Stimulated activated CD8-positive, alpha-beta memory T cell treated with anti-CD3 and anti-CD28 coated beads, Interleukin-12 subunit alpha, Interleukin-12 subunit beta, amount 100 ng/mL, for 24 hours (primary cell): ENCODE measurements at regions not wholly inside any gene's neighbourhood (a gene's known extent, or its start where the extent isn't known, plus 50 kb on each side); places are given as distances from the start of the nearest gene placed in this dataset.

ENCODE experiments used
- DNase-seq: peaks from one replicate; pipeline ENCODE4 v3.0.0-alpha.2; 2020; ENCODE audit errors: extremely low read depth

GRCh38 chr2:118241128-118241527, 152.9 kb downstream of the INSIG2 start:
- DNase-seq = no peak

DNA sequence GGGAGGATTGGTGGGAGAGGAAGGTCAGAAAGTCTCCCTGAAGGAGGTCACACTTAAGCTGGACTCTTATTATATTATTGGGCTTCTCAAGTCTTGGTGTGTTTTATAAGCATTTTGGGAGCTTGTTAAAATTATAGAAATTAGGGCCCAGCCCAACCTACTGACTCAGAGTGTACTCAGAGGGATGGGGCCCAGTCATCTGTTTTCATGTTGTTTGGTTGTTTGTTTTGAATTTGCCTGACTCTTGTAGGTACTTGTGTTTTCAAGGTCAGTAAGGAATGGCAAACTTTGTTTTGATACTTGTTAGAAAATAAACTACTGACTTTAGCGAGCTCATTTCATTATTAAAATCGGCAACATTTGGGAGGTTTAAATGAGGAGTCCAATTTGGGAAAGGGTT, 152.0 kb downstream of the INSIG2 start:
- no peak for DNase-seq

GRCh38 chr2:118239284-118239683, 151.0 kb downstream of the INSIG2 start:
- DNase-seq = no peak

DNA sequence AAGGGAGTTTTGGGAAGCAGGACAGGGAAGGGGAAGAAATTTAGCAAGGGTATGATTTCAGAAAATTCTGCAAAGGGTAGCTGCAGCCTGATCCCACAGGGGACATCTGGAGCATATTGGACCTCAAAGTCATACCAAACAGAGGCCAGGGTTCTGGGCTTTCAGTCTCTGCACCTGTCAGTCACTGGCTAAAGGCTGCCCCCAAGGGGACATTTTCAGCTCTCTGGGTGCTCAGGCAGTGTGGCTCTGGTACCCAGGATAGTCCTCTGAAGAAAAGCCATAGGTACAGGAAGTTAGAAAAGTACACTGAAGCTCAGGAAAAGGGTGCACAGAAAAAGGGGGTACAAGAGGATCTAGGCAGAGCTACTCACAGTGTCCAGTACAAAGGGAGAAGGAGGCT, 149.2 kb downstream of the INSIG2 start:
- no peak for DNase-seq

- DNase-seq = no peak
These were observed 144.5 kb downstream of the INSIG2 start for GRCh38 chr2:118232796-118233195.

GRCh38 chr2:118232391-118232790, 144.1 kb downstream of the INSIG2 start:
- DNase-seq = no peak

DNA sequence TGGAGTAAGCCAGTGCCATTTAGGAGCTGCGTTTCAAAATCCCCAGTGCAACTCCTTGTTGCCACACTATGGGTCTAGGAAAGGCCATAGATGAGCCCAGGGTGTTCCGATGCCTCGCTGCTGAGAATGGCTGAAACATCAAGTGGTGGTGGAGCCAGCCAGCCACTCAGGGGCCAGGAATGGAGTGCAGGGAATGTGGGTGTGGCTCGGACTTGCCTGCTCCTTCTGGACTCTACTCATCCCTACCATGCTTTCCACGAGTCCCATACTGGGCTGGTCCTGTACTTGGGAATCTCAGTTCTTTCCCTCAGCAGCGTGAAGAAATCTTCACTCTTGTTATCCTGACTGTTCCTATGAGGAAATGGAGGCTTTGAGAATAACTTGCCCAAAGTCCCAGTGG, 143.5 kb downstream of the INSIG2 start:
- DNase-seq = no peak

GRCh38 chr2:118227698-118228508, 139.6 kb downstream of the INSIG2 start:
- DNase-seq = no peak

DNA sequence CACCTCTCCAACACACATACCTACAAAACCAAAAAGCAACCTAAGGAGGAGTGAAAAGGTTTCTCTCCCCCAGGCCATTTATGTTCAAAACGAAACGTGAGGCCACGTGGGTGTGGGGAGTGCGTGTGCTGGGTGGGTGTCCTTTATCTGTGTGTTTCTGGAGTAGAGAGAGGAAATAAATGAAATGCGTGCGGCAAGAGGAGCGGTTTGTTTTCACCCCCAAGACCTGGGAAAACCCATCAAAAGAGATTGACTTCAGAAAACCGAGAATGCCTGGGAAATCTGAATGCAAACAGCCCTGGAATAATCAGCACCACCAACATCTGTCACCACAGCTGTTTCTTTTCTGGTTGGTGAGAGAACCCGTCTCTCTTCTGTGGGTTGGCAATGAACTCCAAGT, 137.4 kb downstream of the INSIG2 start:
- no peak for DNase-seq

- DNase-seq = no peak
These were observed 136.6 kb downstream of the INSIG2 start for GRCh38 chr2:118224895-118225311.

GRCh38 chr2:118223992-118224894, 136.0 kb downstream of the INSIG2 start:
- DNase-seq = no peak

DNA sequence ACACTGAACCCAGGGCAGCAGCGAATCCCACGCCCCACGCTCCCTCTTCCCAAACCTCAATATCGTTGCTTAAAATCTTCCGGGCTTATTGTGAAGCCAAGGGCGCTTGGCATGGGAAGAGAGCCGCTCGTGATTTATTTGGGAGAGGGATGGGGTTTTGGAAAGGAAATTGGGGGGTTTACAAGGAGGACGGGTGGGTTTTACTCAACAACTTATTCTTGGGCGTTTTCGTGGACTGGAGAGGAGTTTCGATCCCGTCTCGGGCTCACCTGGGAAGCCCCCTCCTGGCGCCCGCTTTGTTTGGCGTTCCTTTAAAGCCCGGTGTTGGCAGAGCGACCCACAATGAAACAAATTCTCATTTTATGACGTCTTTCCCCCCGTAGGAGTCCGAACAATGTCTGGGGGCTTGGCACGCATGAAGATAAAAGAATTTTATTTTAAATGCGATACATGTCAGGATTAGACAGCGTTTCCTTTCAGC, 135.3 kb downstream of the INSIG2 start:
- DNase-seq = no peak

- DNase-seq = no peak
These were observed 134.6 kb downstream of the INSIG2 start for GRCh38 chr2:118222672-118223421.

DNA sequence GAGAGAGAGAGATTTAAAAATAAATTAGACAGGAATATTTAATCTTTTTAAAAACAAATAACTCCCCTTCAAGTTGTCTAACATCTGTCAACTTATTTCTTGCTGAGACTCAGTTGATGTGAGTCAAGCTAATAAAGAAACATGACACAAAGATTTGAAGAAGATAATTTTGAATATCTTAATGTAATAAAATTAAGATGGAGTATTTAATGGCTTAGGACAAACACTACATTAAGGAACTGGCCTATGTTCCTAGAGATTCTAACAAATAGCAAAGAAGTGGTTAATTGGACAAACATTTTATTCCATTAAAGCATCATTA, 134.0 kb downstream of the INSIG2 start:
- DNase-seq = no peak

- DNase-seq = no peak
These were observed 133.4 kb downstream of the INSIG2 start for GRCh38 chr2:118221536-118222272.

DNA sequence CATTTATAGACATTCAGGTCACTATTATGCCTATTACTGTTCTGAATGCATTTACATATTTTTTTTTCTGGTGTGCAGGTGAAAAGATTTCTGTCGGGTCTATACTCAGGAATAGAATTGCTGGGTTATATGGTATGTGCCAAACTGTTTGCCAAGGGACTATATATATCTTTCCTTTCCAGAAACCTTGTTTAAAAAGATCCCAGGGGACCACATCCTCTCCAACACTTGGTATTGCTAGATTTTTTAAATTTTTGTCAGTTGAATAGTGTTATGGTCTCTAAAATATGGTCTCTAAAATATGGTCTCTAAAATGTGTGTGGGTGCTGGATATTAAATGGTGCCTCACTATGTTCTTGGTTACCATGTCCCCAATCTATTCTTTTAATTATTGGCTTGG, 131.3 kb downstream of the INSIG2 start:
- no peak for DNase-seq

GRCh38 chr2:118216224-118216623, 128.0 kb downstream of the INSIG2 start:
- no peak for DNase-seq

DNA sequence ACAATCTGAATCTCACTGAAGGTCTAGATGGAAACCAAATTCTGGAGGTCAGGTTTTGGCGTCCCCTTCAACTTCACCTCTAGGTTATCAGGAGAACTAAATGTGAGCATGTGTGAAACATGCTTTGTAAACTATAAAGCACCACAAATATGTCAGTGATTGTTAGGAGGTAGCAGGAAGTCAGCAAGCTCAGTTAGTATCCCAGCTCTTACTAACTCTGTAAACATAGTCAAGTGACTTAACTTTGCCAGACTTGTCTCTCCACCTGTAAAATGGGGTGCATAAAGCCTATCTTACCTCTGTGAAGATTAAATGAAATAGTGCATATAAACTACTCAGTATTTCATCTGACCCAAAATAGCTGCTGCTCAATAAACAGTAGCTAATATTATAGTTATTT, 121.5 kb downstream of the INSIG2 start:
- DNase-seq = no peak

DNA sequence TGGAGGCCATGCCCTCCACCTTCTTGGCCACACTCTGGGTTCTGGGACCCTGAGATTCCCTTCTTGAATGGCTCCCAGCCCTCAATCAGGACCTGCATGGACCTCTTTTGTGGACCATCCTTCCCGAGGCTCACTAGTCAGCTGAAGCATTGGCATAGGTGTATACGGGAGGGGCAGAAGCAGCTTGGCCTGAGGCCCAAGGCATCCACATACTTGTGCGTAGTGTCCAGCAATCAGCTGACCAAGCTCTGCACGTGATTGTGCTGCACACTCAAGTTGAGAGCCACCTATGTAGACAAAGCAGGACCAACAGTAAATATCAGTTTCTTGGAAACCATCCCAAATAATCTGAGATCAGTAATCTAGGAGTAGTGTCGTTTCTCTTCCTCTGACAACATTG, 119.6 kb downstream of the INSIG2 start:
- no peak for DNase-seq

DNA sequence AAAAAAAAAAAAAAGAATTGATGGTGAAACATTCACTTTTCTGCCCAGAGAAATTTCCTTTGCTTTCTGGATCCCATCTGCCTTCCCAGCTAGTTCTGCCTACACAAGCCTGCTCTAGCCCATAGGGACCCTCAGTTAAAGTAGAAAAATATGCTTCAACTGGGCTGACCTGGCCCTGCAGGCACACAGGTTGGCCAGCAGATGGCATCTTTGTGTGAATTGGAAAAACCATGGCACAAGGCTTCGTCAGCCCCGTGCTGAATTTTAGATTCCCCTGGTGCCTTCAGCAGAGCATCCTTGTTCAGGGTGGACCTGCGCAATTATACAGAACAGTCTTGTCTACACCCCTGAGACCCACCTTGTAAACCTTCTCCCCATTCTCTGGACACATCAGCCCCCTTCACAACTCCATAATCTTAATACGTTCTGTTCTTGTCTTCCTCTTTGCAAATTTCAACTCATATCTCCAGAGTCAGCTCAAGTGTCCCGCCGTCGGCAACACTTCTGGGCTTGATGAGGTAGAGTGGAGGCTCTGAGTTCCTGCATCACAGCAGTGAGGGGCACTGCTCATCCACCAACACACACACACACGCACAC, 114.5 kb downstream of the INSIG2 start:
- no peak for DNase-seq

- DNase-seq = no peak
These were observed 110.0 kb downstream of the INSIG2 start for GRCh38 chr2:118198268-118198667.
